B cell (primary cell): ENCODE measurements at regions not wholly inside any gene's neighbourhood (a gene's known extent, or its start where the extent isn't known, plus 50 kb on each side); places are given as distances from the start of the nearest gene placed in this dataset.

Experiments used
- ATAC-seq: fragments of 200-7000 bp; cut with Tn5 transposase; one replicate; pipeline ENCODE4 v1.10.0; 2021; ENCODE audit warnings: low read depth, mild to moderate bottlenecking, moderate number of reproducible peaks, moderate library complexity
- CTCF ChIA-PET: fragments of 350-600 bp; sonication (Branson Sonifier 250); formaldehyde crosslinking; loops from one replicate; lab custom pipeline; 2021; ENCODE audit warnings: antibody characterized with exemption, inconsistent platforms; lab: Charles Lee
- POLR2A ChIA-PET: fragments of 350-600 bp; sonication (Branson Sonifier 250); formaldehyde crosslinking; loops from one replicate; lab custom pipeline; 2021; ENCODE audit warnings: antibody characterized with exemption; lab: Charles Lee
- DNase-seq: peaks from one replicate; pipeline ENCODE4 v3.0.0; 2013
- H2AFZ ChIP-seq: 2 replicates; pipeline ENCODE4 v1.6.1; 2012; ENCODE audit warnings: mild to moderate bottlenecking, low read depth, low read length; ENCODE audit not compliant: insufficient read depth, poor library complexity, severe bottlenecking
- H3K27ac ChIP-seq, 2 donors: 1 replicate in 1 of 2; 2 replicates in 1 of 2; pipeline ENCODE4 v1.5.1; 2012 to 2013; ENCODE audit warnings: low read length in 2 of 2, mild to moderate bottlenecking in 2 of 2, moderate library complexity in 1 of 2
- H3K27me3 ChIP-seq, 4 experiments: fragments of 200-600 bp in 1 of 4; sonication (generic) in 1 of 4; replicated peaks in 1 of 4; 1 replicate in 2 of 4; 2 replicates in 2 of 4; pipeline versions ENCODE4 v1.6.1 to v1.7.0; 2013 to 2016; ENCODE audit warnings: low read length in 3 of 4, mild to moderate bottlenecking in 2 of 4, mixed read lengths in 1 of 4, moderate library complexity in 1 of 4; ENCODE audit not compliant: insufficient read depth in 4 of 4, control insufficient read depth in 3 of 4; ENCODE audit errors: control extremely low read depth in 1 of 4
- H3K36me3 ChIP-seq, 2 experiments: replicated peaks in 1 of 2; 1 replicate in 1 of 2; 2 replicates in 1 of 2; pipeline versions ENCODE4 v1.6.1 to v1.7.1; 2013; ENCODE audit warnings: low read length in 1 of 2; ENCODE audit not compliant: insufficient read depth in 2 of 2, control insufficient read depth in 1 of 2; ENCODE audit errors: control extremely low read depth in 1 of 2, extremely low read depth in 1 of 2
- H3K4me1 ChIP-seq, 2 donors: fragments of 200-600 bp in 1 of 2; sonication (generic) in 1 of 2; 1 replicate in 1 of 2; 2 replicates in 1 of 2; pipeline versions ENCODE4 v1.5.1 to v1.6.1; 2013 to 2017; ENCODE audit warnings: low read length in 2 of 2; ENCODE audit not compliant: control insufficient read depth in 2 of 2, insufficient read depth in 2 of 2
- H3K4me2 ChIP-seq: replicated peaks from 2 replicates; pipeline ENCODE3; 2012; ENCODE audit warnings: mild to moderate bottlenecking, low read depth, low read length; ENCODE audit not compliant: poor library complexity, severe bottlenecking
- H3K4me3 ChIP-seq, 5 experiments: fragments of 200-600 bp in 1 of 5; sonication (generic) in 1 of 5; 1 replicate in 3 of 5; 2 replicates in 2 of 5; pipeline versions ENCODE4 v1.5.1 to v1.7.0; 2011 to 2016; ENCODE audit warnings: low read length in 4 of 5, mild to moderate bottlenecking in 4 of 5, low read depth in 2 of 5, control low read depth in 1 of 5, moderate library complexity in 1 of 5; ENCODE audit not compliant: insufficient read depth in 1 of 5; ENCODE audit errors: control extremely low read depth in 1 of 5, extremely low read depth in 1 of 5
- H3K79me2 ChIP-seq: fragments of 200-600 bp; sonication (generic); one replicate; pipeline ENCODE4 v1.6.0; 2016; ENCODE audit warnings: low read length; ENCODE audit not compliant: control insufficient read depth, insufficient read depth
- H3K9ac ChIP-seq: fragments of 200-600 bp; sonication (generic); 2 replicates; pipeline ENCODE4 v1.6.1; 2017; ENCODE audit warnings: mild to moderate bottlenecking, low read length, moderate library complexity
- H3K9me3 ChIP-seq, 3 donors: one replicate each; pipeline versions ENCODE4 v1.6.1 to v1.7.1; 2013; ENCODE audit warnings: low read length in 2 of 3; ENCODE audit not compliant: control insufficient read depth in 2 of 3, insufficient read depth in 1 of 3; ENCODE audit errors: control extremely low read depth in 1 of 3
- H4K20me1 ChIP-seq: 2 replicates; pipeline ENCODE4 v1.6.0; 2012; ENCODE audit warnings: mild to moderate bottlenecking, low read length; ENCODE audit not compliant: insufficient read depth, control insufficient read depth, poor library complexity, severe bottlenecking
- H3K27ac Mint-ChIP-seq: one replicate; pipeline ENCODE4 v1.8.0; 2021; ENCODE audit warnings: mixed read lengths
- H3K27me3 Mint-ChIP-seq: one replicate; pipeline ENCODE4 v1.8.0; 2021; ENCODE audit warnings: mixed read lengths
- H3K4me1 Mint-ChIP-seq: one replicate; pipeline ENCODE4 v1.8.0; 2021; ENCODE audit warnings: mixed read lengths
- H3K4me3 Mint-ChIP-seq: one replicate; pipeline ENCODE4 v1.8.0; 2021; ENCODE audit warnings: mixed read lengths
- H3K9me3 Mint-ChIP-seq: one replicate; pipeline ENCODE4 v1.8.0; 2022; ENCODE audit warnings: mixed read lengths; ENCODE audit not compliant: insufficient read depth
- CTCF ChIP-seq: fragments of 200-600 bp; IDR thresholded peaks from one replicate; pipeline ENCODE4 v1.8.0; 2022; ENCODE audit warnings: antibody characterized with exemption, mild to moderate bottlenecking
- EZH2 ChIP-seq: IDR thresholded peaks from 2 replicates; pipeline ENCODE4 v1.6.1; 2012; ENCODE audit warnings: borderline replicate concordance, low read depth, mild to moderate bottlenecking, moderate library complexity, low read length; ENCODE audit not compliant: insufficient read depth, poor library complexity, severe bottlenecking
- WGBS: methylation state at CpG from one replicate; pipeline ENCODE4 v1.1.5; 2013; ENCODE audit warnings: missing lambda C conversion rate; ENCODE audit not compliant: insufficient coverage; 5-methylcytosine and 5-hydroxymethylcytosine counted together
- intact Hi-C: fragments of 100-400 bp; cut with micrococcal nuclease; formaldehyde crosslinking; loops from one replicate; pipeline ENCODE4 v1.10.0; 2022

- no peak overlapping the region for H3K4me3 ChIP-seq
- intact Hi-C loops = no loop called here
- no peak overlapping the region for H3K27ac ChIP-seq
- H3K27me3 ChIP-seq = no peaks in the 10 kb centered on the region
- H3K9me3 ChIP-seq = peaks cover 0 to 16% (median 0%) of the 10 kb centered on the region in 3 donors
- Mint-ChIP-seq H3K4me3 (no peak overlapping the region), H3K9me3 (no peaks in the 10 kb centered on the region), H3K4me1 (no peaks in the 10 kb centered on the region), H3K27ac (no peak overlapping the region), H3K27me3 (no peaks in the 10 kb centered on the region)
- H3K36me3 ChIP-seq = no peaks in the 10 kb centered on the region
- no peak for TF ChIP-seq EZH2
- H3K4me1 ChIP-seq = no peaks in the 10 kb centered on the region
- no peak overlapping the region for H2AFZ ChIP-seq
- ChIA-PET POLR2A (no interaction called here), CTCF (no interaction called here)
- DNase-seq (no peak), ATAC-seq (no peak)
- WGBS = 82% methylated on average over 5 of the region's 5 CpGs
- no peaks in the 10 kb centered on the region for H3K79me2 ChIP-seq
- no peaks in the 10 kb centered on the region for H4K20me1 ChIP-seq
- no peak overlapping the region for H3K4me2 ChIP-seq
- H3K9ac ChIP-seq = no peak overlapping the region
Measured at GRCh38 chr18:77772177-77772576, 522.5 kb downstream of the GALR1 start.

DNA sequence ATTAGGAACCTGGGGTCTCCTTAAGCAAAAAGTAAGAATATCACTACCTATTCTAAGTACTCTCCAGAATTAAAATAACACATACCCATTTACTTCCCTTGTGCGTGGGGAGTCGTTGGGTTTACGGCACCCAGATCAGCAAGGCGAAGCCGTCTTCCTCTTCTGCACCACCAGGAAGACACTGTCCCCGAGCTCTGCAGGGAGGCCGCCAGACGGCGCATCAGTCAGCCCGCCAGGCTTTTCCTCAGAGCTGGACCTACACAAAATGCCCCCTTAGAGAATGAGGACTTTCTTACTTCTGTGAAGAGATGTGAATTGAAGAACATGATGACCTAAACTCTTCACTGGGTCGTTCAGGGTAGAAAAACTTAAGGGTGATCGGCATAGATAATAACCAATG lies 526.5 kb downstream of the GALR1 start:
- peaks cover 0 to 12% (median 0%) of the 10 kb centered on the region in 3 donors for H3K9me3 ChIP-seq
- H3K27ac ChIP-seq = no peak overlapping the region
- 100% methylated on average over 5 of the region's 12 CpGs for WGBS
- CTCF ChIA-PET = no interaction called here
- H4K20me1 ChIP-seq = no peaks in the 10 kb centered on the region
- H3K79me2 ChIP-seq = no peaks in the 10 kb centered on the region
- no peak overlapping the region for H3K4me2 ChIP-seq
- H3K4me1 ChIP-seq = no peaks in the 10 kb centered on the region
- POLR2A ChIA-PET = no interaction called here
- intact Hi-C loops = no loop called here
- no peaks in the 10 kb centered on the region for H3K27me3 Mint-ChIP-seq
- H3K27me3 ChIP-seq = no peaks in the 10 kb centered on the region
- TF ChIP-seq CTCF = no peak
- no peak for TF ChIP-seq EZH2
- no peaks in the 10 kb centered on the region for H3K36me3 ChIP-seq
- H3K9me3 Mint-ChIP-seq = no peaks in the 10 kb centered on the region
- H3K4me3 Mint-ChIP-seq = no peak overlapping the region
- no peak for DNase-seq
- no peak overlapping the region for H2AFZ ChIP-seq
- H3K4me1 Mint-ChIP-seq = no peaks in the 10 kb centered on the region
- H3K4me3 ChIP-seq = no peak overlapping the region
- H3K9ac ChIP-seq = no peak overlapping the region
- H3K27ac Mint-ChIP-seq = no peak overlapping the region
- no peak for ATAC-seq
